WERI-Rb-1 (cell line): ENCODE measurements at regions not wholly inside any gene's neighbourhood (a gene's known extent, or its start where the extent isn't known, plus 50 kb on each side); places are given as distances from the start of the nearest gene placed in this dataset.
"Not testable (repeated sequence)": the region's sequence is repeated elsewhere in the genome, so short reads cannot be mapped to it uniquely, and the experiment has no call there.

Experiments
- DNase-seq: peaks from one replicate; pipeline ENCODE4 v3.0.0-alpha.2; 2020
- H3K27ac ChIP-seq: fragments of 250-450 bp; sonication (Bioruptor Pico); 2 replicates; pipeline ENCODE4 v1.5.1; 2020; ENCODE audit warnings: mild to moderate bottlenecking, moderate library complexity
- H3K27me3 ChIP-seq: fragments of 250-450 bp; sonication (Bioruptor Pico); 2 replicates; pipeline ENCODE4 v1.5.1; 2021; ENCODE audit warnings: mild to moderate bottlenecking, low read depth, moderate library complexity; ENCODE audit not compliant: insufficient read depth, severe bottlenecking
- H3K36me3 ChIP-seq: fragments of 250-450 bp; sonication (Bioruptor Pico); 2 replicates; pipeline ENCODE4 v1.5.1; 2020; ENCODE audit warnings: mild to moderate bottlenecking, moderate library complexity
- H3K4me3 ChIP-seq: 2 replicates; pipeline ENCODE4 v1.5.1; 2011; ENCODE audit warnings: low read depth, mild to moderate bottlenecking, control low read depth, low read length
- H3K9me3 ChIP-seq: fragments of 250-450 bp; sonication (Bioruptor Pico); 2 replicates; pipeline ENCODE4 v1.5.1; 2021; ENCODE audit warnings: mild to moderate bottlenecking, moderate library complexity; ENCODE audit not compliant: severe bottlenecking

GRCh38 chr1:121048293-121048752, 135.8 kb downstream of the FAM72B start:
- H3K9me3 ChIP-seq, H3K27ac ChIP-seq, H3K36me3 ChIP-seq, H3K27me3 ChIP-seq, H3K4me3 ChIP-seq, DNase-seq: not testable (repeated sequence)

DNA sequence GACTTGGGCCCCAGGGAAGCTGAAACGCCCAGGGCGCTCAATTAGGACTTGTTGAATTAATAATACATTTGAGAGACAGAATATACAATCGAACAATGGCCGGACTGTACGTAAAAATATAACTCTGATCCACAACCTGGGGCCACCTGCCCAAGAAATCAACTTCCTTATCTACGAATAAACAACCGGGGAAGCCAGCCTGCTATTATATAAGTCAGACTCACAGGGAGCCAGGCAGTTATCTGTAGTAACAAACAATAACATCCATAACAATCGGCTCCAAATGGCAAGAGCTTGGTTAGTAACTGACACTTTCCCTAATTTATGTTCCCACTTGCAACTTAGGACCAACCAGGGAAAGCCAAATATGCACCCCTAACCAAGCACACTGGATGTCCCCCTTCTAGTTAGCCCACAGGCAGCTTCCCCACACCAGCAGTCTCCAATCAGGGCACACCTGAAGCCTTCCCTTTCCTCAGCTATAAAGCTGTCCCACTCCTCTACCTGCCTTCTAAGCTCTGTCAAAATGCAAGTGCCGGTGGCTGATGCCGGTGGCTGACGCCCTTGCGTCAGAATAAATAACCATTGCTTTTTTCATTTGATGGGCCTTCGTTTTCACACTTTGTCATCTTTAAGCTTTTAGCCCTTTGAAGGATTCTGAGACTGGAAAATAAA, 135.2 kb downstream of the FAM72B start:
- H3K9me3 ChIP-seq, H3K27me3 ChIP-seq, H3K36me3 ChIP-seq, DNase-seq, H3K27ac ChIP-seq, H3K4me3 ChIP-seq: not testable (repeated sequence)

DNA sequence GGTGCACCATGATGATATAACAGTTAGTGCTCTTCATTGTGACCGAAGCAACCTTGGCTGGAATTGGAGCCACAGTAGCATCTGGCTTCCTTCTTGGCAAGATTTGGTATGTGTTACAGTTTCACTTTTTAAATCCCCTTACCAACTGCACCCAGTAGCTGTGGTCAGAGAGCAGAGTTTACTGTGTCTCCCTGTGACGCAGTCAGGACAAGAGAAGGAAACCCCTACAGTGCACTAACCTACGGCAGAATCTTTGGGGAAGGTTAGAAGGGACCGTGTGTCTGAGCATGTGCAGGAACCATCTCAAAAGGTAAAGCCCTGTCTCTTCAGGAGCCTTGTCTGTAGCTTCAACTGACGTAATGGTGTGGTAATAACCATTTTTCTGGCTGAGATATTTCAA, 134.0 kb downstream of the FAM72B start:
- H3K4me3 ChIP-seq, H3K36me3 ChIP-seq, H3K9me3 ChIP-seq, DNase-seq, H3K27me3 ChIP-seq, H3K27ac ChIP-seq: not testable (repeated sequence)

- not testable (repeated sequence) for DNase-seq, H3K36me3 ChIP-seq, H3K27me3 ChIP-seq, H3K4me3 ChIP-seq, H3K9me3 ChIP-seq, H3K27ac ChIP-seq
Measured at GRCh38 chr1:121051161-121051790, 132.9 kb downstream of the FAM72B start.

DNA sequence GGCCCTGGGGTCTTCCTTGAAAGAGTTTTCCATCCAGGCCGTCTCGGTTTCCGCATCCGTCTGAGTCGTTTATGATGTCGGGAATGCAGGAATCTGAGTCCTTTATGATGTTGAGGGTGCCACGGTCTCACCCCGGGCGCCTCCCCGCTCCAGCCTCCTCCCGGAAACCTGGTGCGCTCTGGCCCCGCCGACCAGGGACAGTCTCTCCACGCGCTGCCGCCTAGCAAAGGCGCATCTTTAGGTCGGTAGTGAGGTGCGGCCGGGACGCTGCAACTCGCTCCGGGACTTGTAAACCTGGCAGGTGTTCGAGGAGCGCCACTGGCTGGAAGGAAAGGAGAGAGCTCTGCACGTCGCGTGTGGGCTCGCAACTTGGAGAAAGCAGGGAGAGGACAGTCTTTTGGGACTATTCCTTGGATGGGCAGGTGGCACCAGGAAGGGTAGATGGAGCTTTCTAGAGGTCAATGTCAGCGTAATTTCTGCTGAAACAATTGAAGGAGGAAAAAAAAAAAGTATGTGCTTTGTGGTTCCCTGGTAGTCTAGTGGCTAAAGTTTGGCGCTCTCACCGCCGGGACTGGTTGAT, 132.0 kb downstream of the FAM72B start:
- not testable (repeated sequence) for H3K4me3 ChIP-seq, DNase-seq, H3K36me3 ChIP-seq, H3K27ac ChIP-seq, H3K9me3 ChIP-seq, H3K27me3 ChIP-seq

- not testable (repeated sequence) for H3K36me3 ChIP-seq, H3K9me3 ChIP-seq, H3K27ac ChIP-seq, DNase-seq, H3K27me3 ChIP-seq, H3K4me3 ChIP-seq
Measured at GRCh38 chr1:121054928-121055327, 129.2 kb downstream of the FAM72B start.

DNA sequence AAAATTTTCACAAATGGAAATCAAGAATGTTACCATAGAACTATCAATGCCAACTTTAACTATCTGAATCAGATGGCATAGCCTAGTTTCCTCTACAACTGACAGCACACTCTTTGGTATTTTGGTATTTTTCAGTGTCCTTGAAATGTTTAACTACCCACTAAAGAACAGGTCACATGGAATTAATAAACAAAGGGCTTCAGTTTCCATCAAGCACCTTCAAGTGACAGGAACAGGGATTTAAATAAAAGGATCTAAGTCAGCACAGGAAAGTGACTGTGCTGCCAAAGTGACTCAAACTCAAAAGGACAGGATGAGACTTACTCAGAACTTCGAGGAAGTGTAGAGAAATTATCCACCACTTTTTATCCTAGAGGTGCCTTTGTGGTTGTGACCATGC, 117.2 kb downstream of the FAM72B start:
- not testable (repeated sequence) for H3K27me3 ChIP-seq, H3K9me3 ChIP-seq, H3K27ac ChIP-seq, H3K4me3 ChIP-seq, DNase-seq, H3K36me3 ChIP-seq

GRCh38 chr1:121068738-121069499, 115.2 kb downstream of the FAM72B start:
- H3K27ac ChIP-seq, H3K4me3 ChIP-seq, DNase-seq, H3K9me3 ChIP-seq, H3K36me3 ChIP-seq, H3K27me3 ChIP-seq: not testable (repeated sequence)

- DNase-seq, H3K4me3 ChIP-seq, H3K9me3 ChIP-seq, H3K27ac ChIP-seq, H3K36me3 ChIP-seq, H3K27me3 ChIP-seq: not testable (repeated sequence)
Measured at GRCh38 chr1:121073852-121074251, 110.3 kb downstream of the FAM72B start.

DNA sequence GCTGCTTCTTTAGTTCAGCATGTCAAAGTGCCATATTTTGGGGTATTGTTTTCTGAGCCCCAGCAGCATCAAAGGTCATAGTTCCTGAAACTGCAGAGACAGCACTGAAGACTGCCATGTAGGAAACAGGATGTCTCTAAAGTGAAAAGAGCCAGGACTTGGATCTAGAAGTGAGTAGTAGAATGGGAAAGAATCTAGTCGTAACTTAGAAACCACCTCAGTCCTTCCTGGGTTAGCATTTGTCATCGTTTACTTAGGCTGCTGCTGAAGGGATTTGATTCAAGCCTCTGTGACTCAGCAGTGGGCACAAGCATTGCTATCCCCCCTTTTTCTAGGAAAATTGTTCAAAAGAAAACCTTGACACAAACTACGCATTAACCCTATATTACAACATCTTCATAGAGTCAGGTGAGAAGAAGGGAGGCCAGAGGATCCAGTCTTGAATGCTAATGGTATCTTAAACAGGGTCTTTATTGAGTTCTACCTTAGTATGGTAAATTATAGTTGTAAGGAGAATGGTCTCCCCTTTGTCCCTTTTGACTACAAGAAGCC, 108.8 kb downstream of the FAM72B start:
- not testable (repeated sequence) for H3K9me3 ChIP-seq, DNase-seq, H3K36me3 ChIP-seq, H3K27ac ChIP-seq, H3K4me3 ChIP-seq, H3K27me3 ChIP-seq

DNA sequence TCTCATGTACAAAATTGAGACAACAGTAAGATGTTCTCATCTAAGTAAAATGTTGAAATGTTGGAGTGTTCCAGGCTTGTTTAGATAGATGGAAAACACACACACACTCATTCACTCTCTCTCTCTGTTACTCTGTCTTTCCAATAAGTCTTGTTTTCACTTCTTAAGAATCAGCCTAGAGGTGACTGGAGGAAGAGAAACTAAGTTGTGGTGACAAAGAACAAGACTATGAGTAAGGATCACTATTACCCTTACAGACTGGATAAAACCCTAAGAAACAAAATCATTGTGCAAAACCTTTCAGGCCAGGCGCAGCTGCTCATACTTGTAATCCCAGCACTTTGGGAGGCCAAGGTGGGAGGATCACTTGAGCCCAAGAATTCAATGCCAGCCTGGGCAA, 107.5 kb downstream of the FAM72B start:
- H3K27ac ChIP-seq, H3K36me3 ChIP-seq: not testable (repeated sequence)

DNA sequence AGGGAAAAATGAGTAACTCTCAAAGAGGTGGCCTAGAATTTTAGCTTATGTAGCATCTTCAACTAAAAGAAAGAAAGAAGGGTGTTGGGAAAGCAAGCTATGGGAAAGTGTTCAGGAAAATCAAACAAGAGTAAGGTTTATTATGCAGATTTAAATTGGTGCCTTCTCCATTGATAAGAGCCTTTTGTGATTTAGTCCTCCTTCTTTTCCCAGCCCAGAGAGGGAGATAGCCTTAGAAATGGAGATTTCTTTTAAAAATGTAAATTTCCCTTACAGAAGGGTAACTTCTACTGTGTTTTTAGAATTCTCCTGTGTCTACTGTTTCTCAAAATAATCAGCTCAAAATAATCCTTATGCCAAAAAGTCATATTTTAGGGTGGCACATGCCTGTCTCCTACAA, 104.5 kb downstream of the FAM72B start:
- not testable (repeated sequence) for H3K4me3 ChIP-seq, H3K27ac ChIP-seq, H3K36me3 ChIP-seq, H3K27me3 ChIP-seq, H3K9me3 ChIP-seq, DNase-seq

More for the DNA sequence above, 107.5 kb downstream of the FAM72B start:
- not testable (repeated sequence) for H3K4me3 ChIP-seq, DNase-seq, H3K9me3 ChIP-seq, H3K27me3 ChIP-seq

GRCh38 chr1:121080197-121080903, 103.8 kb downstream of the FAM72B start:
- H3K27me3 ChIP-seq, DNase-seq, H3K4me3 ChIP-seq, H3K9me3 ChIP-seq, H3K27ac ChIP-seq, H3K36me3 ChIP-seq: not testable (repeated sequence)

DNA sequence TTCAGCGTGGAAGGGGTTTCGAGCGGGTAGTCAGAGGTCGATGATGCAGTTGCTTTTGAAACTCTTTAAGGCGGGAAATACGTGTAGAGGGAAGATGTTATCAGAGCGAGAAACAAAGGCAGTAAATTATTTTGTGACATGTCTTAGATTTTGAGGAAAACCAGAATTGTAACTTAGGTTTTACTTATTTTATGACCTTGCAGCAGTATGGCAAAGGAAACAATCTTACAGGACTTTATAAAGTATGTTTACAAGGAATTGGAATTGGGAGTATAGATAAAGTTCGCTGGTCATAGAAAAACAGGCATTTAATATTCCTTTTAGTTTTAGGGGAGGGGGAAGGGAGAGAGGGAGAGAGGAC, 103.3 kb downstream of the FAM72B start:
- H3K36me3 ChIP-seq, DNase-seq, H3K9me3 ChIP-seq, H3K27me3 ChIP-seq, H3K27ac ChIP-seq, H3K4me3 ChIP-seq: not testable (repeated sequence)
